Aorta (tissue), 5 donors: ENCODE measurements at regions not wholly inside any gene's neighbourhood (a gene's known extent, or its start where the extent isn't known, plus 50 kb on each side); places are given as distances from the start of the nearest gene placed in this dataset.

Experiments
- ATAC-seq: fragments of 200-7000 bp; cut with Tn5 transposase; one replicate; pipeline ENCODE4 v1.9.1; 2022; ENCODE audit warnings: moderate library complexity; ENCODE audit not compliant: low FRiP score
- DNase-seq, 2 donors: peaks; one replicate each; pipeline ENCODE4 v3.0.0-alpha.2; 2020
- H3K27ac ChIP-seq, 2 donors: one replicate each; pipeline ENCODE4 v1.5.1; 2013; ENCODE audit warnings: low read length in 2 of 2, mild to moderate bottlenecking in 2 of 2, moderate library complexity in 2 of 2, control low read depth in 1 of 2, inconsistent platforms in 1 of 2, low read depth in 1 of 2
- H3K27me3 ChIP-seq, 2 donors: one replicate each; pipeline ENCODE4 v1.6.1; 2013; ENCODE audit warnings: control low read depth in 1 of 2, low read length in 1 of 2, mild to moderate bottlenecking in 1 of 2, moderate library complexity in 1 of 2; ENCODE audit not compliant: insufficient read depth in 2 of 2, control insufficient read depth in 1 of 2
- H3K36me3 ChIP-seq, 2 donors: one replicate each; pipeline ENCODE4 v1.6.1; 2013; ENCODE audit warnings: control low read depth in 1 of 2, low read length in 1 of 2, mild to moderate bottlenecking in 1 of 2; ENCODE audit not compliant: insufficient read depth in 2 of 2, control insufficient read depth in 1 of 2
- H3K4me1 ChIP-seq, 2 donors: one replicate each; pipeline ENCODE4 v1.6.1; 2013; ENCODE audit warnings: low read length in 2 of 2, control low read depth in 1 of 2, mild to moderate bottlenecking in 1 of 2, moderate library complexity in 1 of 2; ENCODE audit not compliant: insufficient read depth in 2 of 2, control insufficient read depth in 1 of 2
- H3K4me3 ChIP-seq, 2 donors: one replicate each; pipeline ENCODE4 v1.5.1; 2013; ENCODE audit warnings: low read length in 2 of 2, control low read depth in 1 of 2, mild to moderate bottlenecking in 1 of 2
- H3K9me3 ChIP-seq: one replicate; pipeline ENCODE4 v1.6.1; 2013; ENCODE audit warnings: mild to moderate bottlenecking, low read length; ENCODE audit not compliant: control insufficient read depth
- WGBS, 2 donors: extraction: QIAGEN DNeasy Blood & Tissue Kit; methylation state at CpG; one replicate each; pipeline ENCODE4 v1.1.7; 2013; 5-methylcytosine and 5-hydroxymethylcytosine counted together
- intact Hi-C, 2 donors: fragments of 100-400 bp; cut with DNase I; formaldehyde crosslinking; loops; one replicate each; pipeline versions ENCODE4 v1.14.2 to v1.15.0; 2022
- donor health status: healthy with polysubstance abuse.
- donor health status: Bipolar disorder and iron deficiency.
- donor health status: DM: no; HTN: no; CAD: no.
- donor health status: DM: no; HTN: no; CAD: no.
- donor health status: DM: yes; HTN: yes; CAD: no.

GRCh38 chr2:120852200-120852815, 116.6 kb downstream of the GLI2 start:
- no peak for ATAC-seq
- peak; percentile 24 to 58 for DNase-seq
- Histone ChIP-seq H3K27me3 (no peaks in the 10 kb centered on the region), H3K36me3 (no peaks in the 10 kb centered on the region), H3K27ac (no peak overlapping the region), H3K9me3 (no peaks in the 10 kb centered on the region), H3K4me3 (no peak overlapping the region), H3K4me1 (no peaks in the 10 kb centered on the region)
- 88 to 91% methylated on average over 12 of the region's 12 CpGs for WGBS, 2 donors
- intact Hi-C loops = loop anchor here in 1 of 2 donors (10.0 kb wide), 1 partner anchor 222 kb away; no protein-coding TSS in a partner anchor

DNA sequence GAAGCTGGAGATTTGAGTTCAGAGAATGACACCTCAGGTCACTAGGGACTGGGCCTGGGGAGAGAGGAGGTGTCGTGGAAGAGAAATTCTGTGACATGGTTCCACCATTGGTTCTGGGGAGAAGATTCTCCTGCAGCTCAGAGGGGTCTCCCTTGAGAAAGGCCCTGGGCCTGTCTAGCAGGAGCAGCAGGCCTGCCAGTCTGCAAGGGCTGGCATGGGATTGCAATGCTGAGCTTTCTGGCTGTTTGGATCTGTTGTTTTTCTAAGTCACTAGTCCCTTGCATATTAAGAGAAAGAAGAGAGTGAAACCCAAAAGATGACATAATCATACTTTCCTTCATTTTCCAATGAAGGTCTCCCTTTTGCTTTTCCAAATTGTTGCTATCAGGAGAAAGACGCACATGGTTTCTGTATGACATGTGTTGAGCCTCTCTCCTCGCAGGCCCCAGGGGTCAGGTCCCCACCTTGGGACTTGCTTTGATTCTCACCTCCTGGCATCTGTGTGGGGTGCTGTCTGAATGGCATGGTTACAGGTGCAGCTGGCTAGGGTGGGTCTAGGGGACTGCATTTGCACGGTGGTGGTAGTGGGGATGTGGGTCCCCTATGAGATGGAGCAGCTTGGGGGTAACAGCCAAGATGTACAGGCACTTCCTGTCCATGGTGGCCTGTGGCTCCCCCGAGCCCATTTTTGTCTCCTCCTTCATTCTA, 117.8 kb downstream of the GLI2 start:
- 77 to 91% methylated on average over 5 of the region's 5 CpGs for WGBS, 2 donors
- no peaks in the 10 kb centered on the region for H3K36me3 ChIP-seq
- H3K9me3 ChIP-seq = no peaks in the 10 kb centered on the region
- intact Hi-C loops = loop anchor here in 1 of 2 donors (10.0 kb wide), 1 partner anchor 221 kb away; no protein-coding TSS in a partner anchor
- no peaks in the 10 kb centered on the region for H3K27me3 ChIP-seq
- H3K27ac ChIP-seq = no peak overlapping the region
- no peaks in the 10 kb centered on the region for H3K4me1 ChIP-seq
- ATAC-seq = no peak
- peak in 1 of 2 donors; percentile 30 for DNase-seq
- no peak overlapping the region for H3K4me3 ChIP-seq

GRCh38 chr2:120854014-120854620, 118.4 kb downstream of the GLI2 start:
- DNase-seq (peak in 1 of 2 donors; percentile 43), ATAC-seq (no peak)
- intact Hi-C loops = loop anchor here in 1 of 2 donors (10.0 kb wide), 1 partner anchor 221 kb away; no protein-coding TSS in a partner anchor
- Histone ChIP-seq H3K27me3 (no peaks in the 10 kb centered on the region), H3K4me3 (no peak overlapping the region), H3K27ac (no peak overlapping the region), H3K4me1 (no peaks in the 10 kb centered on the region), H3K9me3 (no peaks in the 10 kb centered on the region), H3K36me3 (no peaks in the 10 kb centered on the region)
- WGBS, 2 donors = 83 to 90% methylated on average over 7 of the region's 7 CpGs

- Histone ChIP-seq H3K4me1 (no peaks in the 10 kb centered on the region), H3K9me3 (no peaks in the 10 kb centered on the region), H3K36me3 (no peaks in the 10 kb centered on the region), H3K4me3 (no peak overlapping the region), H3K27ac (no peak overlapping the region), H3K27me3 (no peaks in the 10 kb centered on the region)
- peak; percentile 15 to 64 for DNase-seq
- intact Hi-C loops = loop anchor here in 1 of 2 donors (10.0 kb wide), 1 partner anchor 220 kb away; no protein-coding TSS in a partner anchor
- no peak for ATAC-seq
- WGBS, 2 donors = 92% methylated on average over 10 of the region's 10 CpGs
These were observed 119.3 kb downstream of the GLI2 start for GRCh38 chr2:120854766-120855530.

DNA sequence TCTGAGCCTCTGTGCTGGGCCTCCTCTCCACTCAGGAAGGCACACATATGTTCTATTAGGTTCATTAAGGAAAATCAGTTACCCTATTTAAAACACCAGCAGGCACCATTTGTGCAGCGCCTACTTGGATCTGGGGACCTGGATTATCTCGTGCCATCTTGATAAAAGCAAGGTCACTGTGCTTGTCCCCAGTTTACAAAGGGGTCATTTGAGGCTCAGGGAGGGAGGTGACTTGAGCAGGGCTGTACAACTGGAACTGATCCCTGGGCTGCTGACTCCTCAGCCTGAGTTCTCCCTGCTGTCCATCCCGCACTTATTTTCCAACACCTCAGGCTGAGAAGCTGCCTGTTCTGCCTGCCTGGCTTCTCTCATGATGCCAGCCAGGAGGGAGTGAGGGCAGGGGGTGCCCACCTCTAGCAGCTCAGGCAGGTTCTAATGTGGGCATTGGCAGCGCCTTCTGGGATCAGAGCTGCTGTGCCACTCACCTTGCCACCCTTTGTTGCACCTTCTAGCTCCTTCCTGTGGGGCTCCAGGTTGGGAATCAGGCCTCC, 120.3 kb downstream of the GLI2 start:
- intact Hi-C loops = loop anchor here in 1 of 2 donors (10.0 kb wide), 1 partner anchor 219 kb away; no protein-coding TSS in a partner anchor
- Histone ChIP-seq H3K9me3 (no peaks in the 10 kb centered on the region), H3K27me3 (no peaks in the 10 kb centered on the region), H3K4me3 (no peak overlapping the region), H3K36me3 (no peaks in the 10 kb centered on the region), H3K27ac (no peak overlapping the region), H3K4me1 (no peaks in the 10 kb centered on the region)
- DNase-seq = peak in 1 of 2 donors; percentile 1
- ATAC-seq = no peak
- WGBS, 2 donors = 91 to 95% methylated on average over 4 of the region's 4 CpGs

- intact Hi-C loops = loop anchor here in 1 of 2 donors (10.0 kb wide), 1 partner anchor 218 kb away; no protein-coding TSS in a partner anchor
- Histone ChIP-seq H3K27me3 (no peaks in the 10 kb centered on the region), H3K4me1 (no peaks in the 10 kb centered on the region), H3K36me3 (no peaks in the 10 kb centered on the region), H3K9me3 (no peaks in the 10 kb centered on the region), H3K4me3 (no peak overlapping the region), H3K27ac (no peak overlapping the region)
- WGBS, 2 donors = 56 to 58% methylated on average over 13 of the region's 13 CpGs
- ATAC-seq = no peak
- DNase-seq = peak; percentile 47 to 75
These were observed 120.8 kb downstream of the GLI2 start for GRCh38 chr2:120856421-120856862.

DNA sequence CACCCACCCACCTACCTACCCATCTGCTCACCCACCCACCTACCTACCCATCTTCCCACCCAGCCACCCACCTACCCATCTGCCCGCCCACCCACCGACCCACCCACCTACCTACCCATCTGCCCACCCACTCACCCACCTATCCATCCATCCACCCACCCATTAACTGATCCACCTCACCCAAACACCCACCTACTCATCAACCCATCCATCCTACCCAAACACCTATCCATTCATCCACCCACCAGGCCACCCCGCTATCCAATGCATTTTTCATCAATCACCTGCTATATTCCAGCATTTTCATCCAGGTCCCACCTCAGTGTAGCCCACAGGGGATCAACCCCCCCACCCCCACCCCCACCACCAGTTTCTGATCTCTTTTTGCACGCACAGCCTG, 121.8 kb downstream of the GLI2 start:
- no peak overlapping the region for H3K27ac ChIP-seq
- intact Hi-C loops = loop anchor here in 1 of 2 donors (10.0 kb wide), 1 partner anchor 217 kb away; no protein-coding TSS in a partner anchor
- no peaks in the 10 kb centered on the region for H3K27me3 ChIP-seq
- no peaks in the 10 kb centered on the region for H3K9me3 ChIP-seq
- H3K4me3 ChIP-seq = no peak overlapping the region
- peak in 1 of 2 donors; percentile 5 for DNase-seq
- no peak for ATAC-seq
- H3K4me1 ChIP-seq = no peaks in the 10 kb centered on the region
- WGBS, 2 donors = 98% methylated on average over 4 of the region's 4 CpGs
- H3K36me3 ChIP-seq = no peaks in the 10 kb centered on the region

DNA sequence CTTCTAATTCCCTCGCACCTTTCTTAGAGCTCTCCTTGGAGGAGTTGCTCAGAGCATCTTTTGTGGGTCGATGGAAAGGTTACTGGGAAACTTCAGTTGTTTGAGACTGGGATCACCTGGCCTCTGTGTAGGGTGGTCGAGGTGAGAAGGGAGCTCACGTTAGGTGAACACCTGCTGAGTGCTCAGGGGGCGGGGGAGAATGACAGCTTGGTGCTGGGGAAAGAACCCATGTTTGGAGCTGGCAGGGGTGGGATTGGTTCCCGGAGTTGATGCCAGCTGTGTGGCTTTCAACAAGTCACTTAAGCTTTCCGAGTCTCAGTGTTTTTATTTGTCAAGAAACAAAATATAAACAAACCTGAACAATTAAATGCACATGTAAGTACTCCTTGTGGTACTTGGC, 122.3 kb downstream of the GLI2 start:
- ATAC-seq (no peak), DNase-seq (peak in 1 of 2 donors; percentile 20)
- 90 to 94% methylated on average over 7 of the region's 7 CpGs for WGBS, 2 donors
- intact Hi-C loops = loop anchor here in 1 of 2 donors (10.0 kb wide), 1 partner anchor 217 kb away; no protein-coding TSS in a partner anchor
- Histone ChIP-seq H3K36me3 (no peaks in the 10 kb centered on the region), H3K27ac (no peak overlapping the region), H3K27me3 (no peaks in the 10 kb centered on the region), H3K4me3 (no peak overlapping the region), H3K9me3 (no peaks in the 10 kb centered on the region), H3K4me1 (no peaks in the 10 kb centered on the region)
